A549 (cell line): ENCODE measurements at regions not wholly inside any gene's neighbourhood (a gene's known extent, or its start where the extent isn't known, plus 50 kb on each side); places are given as distances from the start of the nearest gene placed in this dataset.

Source experiments
- ATAC-seq, 2 experiments: fragments of 200-7000 bp in 1 of 2; fragments of >200 bp in 1 of 2; cut with Nextera tagmentation in 1 of 2; cut with Tn5 transposase in 1 of 2; 3 replicates each; pipeline versions ENCODE4 v1.8.0 to v1.9.1; 2018 to 2020; ENCODE audit warnings: mild to moderate bottlenecking in 1 of 2, moderate library complexity in 1 of 2
- CTCF ChIA-PET: fragments of 300-600 bp; sonication (Branson Sonifier 250); formaldehyde crosslinking; extraction: SDS; loops from one replicate; lab custom pipeline; 2021; ENCODE audit warnings: antibody characterized with exemption, inconsistent platforms; lab: Yijun Ruan, JAX
- POLR2A ChIA-PET: fragments of 350-600 bp; formaldehyde crosslinking; extraction: SDS; loops from one replicate; lab custom pipeline; 2021; ENCODE audit warnings: antibody characterized with exemption, inconsistent platforms; lab: Yijun Ruan, JAX
- DNase-seq, 2 experiments: peaks; one replicate each; pipeline versions ENCODE4 v3.0.0 to v3.0.0-alpha.2; 2011 to 2016; ENCODE audit warnings: low read depth in 1 of 2, low spot score in 1 of 2
- FAIRE-seq: peaks from 2 replicates; lab custom pipeline; 2011; peaks lifted over from hg19 to GRCh38; lab: Jason Lieb, UNC
- H3K27ac ChIP-seq, 2 experiments: fragments of >200 bp; sonication (Bioruptor Twin); formaldehyde crosslinking; 3 replicates each; pipeline ENCODE4 v1.5.1; 2016 to 2017
- H3K4me1 ChIP-seq: fragments of >200 bp; sonication (Bioruptor Twin); formaldehyde crosslinking; 3 replicates; pipeline ENCODE4 v1.6.1; 2016
- H3K4me2 ChIP-seq: fragments of >200 bp; sonication (Bioruptor Twin); formaldehyde crosslinking; 3 replicates; pipeline ENCODE4 v1.6.1; 2016
- H3K4me3 ChIP-seq: fragments of >200 bp; sonication (Bioruptor Twin); formaldehyde crosslinking; 3 replicates; pipeline ENCODE4 v1.5.1; 2016
- H3K9me3 ChIP-seq: fragments of >200 bp; sonication (Bioruptor Twin); formaldehyde crosslinking; 3 replicates; pipeline ENCODE4 v1.6.1; 2016
- CBX8 ChIP-seq: fragments of 200-600 bp; sonication (generic); IDR thresholded peaks from 2 replicates; pipeline ENCODE4 v1.6.1; 2016
- CHD4 ChIP-seq: fragments of 200-600 bp; sonication (generic); IDR thresholded peaks from 2 replicates; pipeline ENCODE4 v1.6.1; 2016; ENCODE audit warnings: antibody characterized with exemption, mild to moderate bottlenecking, borderline replicate concordance
- CTCF ChIP-seq: fragments of >200 bp; sonication (Bioruptor Twin); formaldehyde crosslinking; IDR thresholded peaks from 3 replicates; pipeline ENCODE4 v1.5.1; 2016
- EHF ChIP-seq: fragments of 250-450 bp; sonication (Bioruptor Pico); IDR thresholded peaks from 2 replicates; pipeline ENCODE4 v1.5.0; 2020; ENCODE audit warnings: mild to moderate bottlenecking
- FOSB ChIP-seq: fragments of 250-450 bp; sonication (Bioruptor Pico); IDR thresholded peaks from 2 replicates; pipeline ENCODE4 v1.5.0; 2020; ENCODE audit warnings: mild to moderate bottlenecking, moderate library complexity
- GATA3 ChIP-seq: IDR thresholded peaks from 2 replicates; pipeline ENCODE4 v1.6.1; 2012; ENCODE audit warnings: borderline replicate concordance
- HDAC2 ChIP-seq: fragments of 200-600 bp; sonication (generic); IDR thresholded peaks from 2 replicates; pipeline ENCODE4 v1.6.1; 2016
- HEYL ChIP-seq: fragments of 250-450 bp; sonication (Bioruptor Pico); IDR thresholded peaks from 2 replicates; pipeline ENCODE4 v1.8.0; 2021; ENCODE audit warnings: mild to moderate bottlenecking, moderate library complexity
- HOXA7 ChIP-seq: fragments of 250-450 bp; sonication (Bioruptor Pico); IDR thresholded peaks from 2 replicates; pipeline ENCODE4 v1.5.0; 2020; ENCODE audit warnings: mild to moderate bottlenecking, moderate library complexity
- HOXB13 ChIP-seq: fragments of 250-450 bp; sonication (Bioruptor Pico); IDR thresholded peaks from 2 replicates; pipeline ENCODE4 v1.5.0; 2020; ENCODE audit warnings: low read depth, mild to moderate bottlenecking, moderate library complexity
- HOXB5 ChIP-seq: fragments of 250-450 bp; sonication (Bioruptor Pico); IDR thresholded peaks from 2 replicates; pipeline ENCODE4 v1.5.0; 2020; ENCODE audit warnings: mild to moderate bottlenecking, moderate library complexity
- JUN ChIP-seq, 2 experiments: fragments of >200 bp; sonication (Bioruptor Twin); formaldehyde crosslinking; IDR thresholded peaks; 2 replicates in 1 of 2; 3 replicates in 1 of 2; pipeline ENCODE4 v1.6.1; 2016 to 2017
- PHF8 ChIP-seq: fragments of 200-600 bp; sonication (generic); IDR thresholded peaks from 2 replicates; pipeline ENCODE4 v1.6.1; 2016; ENCODE audit warnings: low read depth, mild to moderate bottlenecking, antibody characterized with exemption, moderate library complexity, borderline replicate concordance
- POLR2A ChIP-seq: IDR thresholded peaks from 2 replicates; pipeline ENCODE4 v1.6.1; 2012; ENCODE audit warnings: mild to moderate bottlenecking, low read length
- RCOR1 ChIP-seq: fragments of 150-350 bp; IDR thresholded peaks from 2 replicates; pipeline ENCODE4 v1.6.1; 2014; ENCODE audit warnings: antibody characterized with exemption, low read length, low read depth
- REST ChIP-seq: fragments of 200-600 bp; sonication (generic); IDR thresholded peaks from 2 replicates; pipeline ENCODE4 v1.6.1; 2016; ENCODE audit warnings: antibody characterized with exemption, mild to moderate bottlenecking, moderate library complexity
- SMC3 ChIP-seq: fragments of >200 bp; sonication (Bioruptor Twin); formaldehyde crosslinking; IDR thresholded peaks from 3 replicates; pipeline ENCODE4 v1.6.1; 2018; ENCODE audit warnings: inconsistent platforms
- USF2 ChIP-seq: fragments of 450-650 bp; IDR thresholded peaks from 2 replicates; pipeline ENCODE4 v1.6.1; 2014; ENCODE audit warnings: antibody characterized with exemption
- ZC3H11A ChIP-seq: fragments of 450-650 bp; IDR thresholded peaks from 2 replicates; pipeline ENCODE4 v1.6.1; 2014; ENCODE audit warnings: antibody characterized with exemption, mild to moderate bottlenecking
- ZFP36 ChIP-seq: fragments of 450-650 bp; IDR thresholded peaks from 2 replicates; pipeline ENCODE4 v1.6.1; 2014; ENCODE audit warnings: borderline replicate concordance; ENCODE audit not compliant: partially characterized antibody
- whole genome bisulfite sequencing: methylation state at CpG from one replicate; pipeline ENCODE4 v1.1.6; 2017; ENCODE audit errors: missing lambda C conversion rate; 5-methylcytosine and 5-hydroxymethylcytosine counted together

GRCh38 chr1:192945390-192946130 is 113.6 kb downstream of the UCHL5 start:
- DNase-seq (no peak), ATAC-seq (no peak), FAIRE-seq (no peak)
- no peak overlapping the region for H3K27ac ChIP-seq
- POLR2A ChIA-PET: no interaction called here
- CTCF ChIA-PET: no interaction called here
- no peaks in the 10 kb centered on the region for H3K9me3 ChIP-seq
- no peak overlapping the region for H3K4me2 ChIP-seq
- 59% methylated on average over 5 of the region's 5 CpGs for WGBS
- H3K4me1 ChIP-seq: no peaks in the 10 kb centered on the region
- H3K4me3 ChIP-seq: no peak overlapping the region
- no peak for TF ChIP-seq SMC3
- TF ChIP-seq GATA3: no peak
- TF ChIP-seq RCOR1: no peak
- TF ChIP-seq ZFP36: no peak
- no peak for TF ChIP-seq PHF8
- TF ChIP-seq POLR2A: no peak
- TF ChIP-seq HOXA7 (CRISPR knock-in tag): no peak
- no peak for TF ChIP-seq REST
- no peak for TF ChIP-seq HEYL (CRISPR knock-in tag)
- no peak for TF ChIP-seq EHF (CRISPR knock-in tag)
- no peak for TF ChIP-seq ZC3H11A
- TF ChIP-seq, all 56 proteins: peak for 0

GRCh38 chr1:192949783-192950182 is 109.4 kb downstream of the UCHL5 start:
- Histone ChIP-seq H3K4me2 (no peak overlapping the region), H3K9me3 (no peaks in the 10 kb centered on the region), H3K4me1 (peaks cover 5% of the 10 kb centered on the region; the same call in 1 of the 3 replicates), H3K27ac (no peak overlapping the region), H3K4me3 (no peak overlapping the region)
- CTCF ChIA-PET: interaction anchor here (1.2 to 1.3 kb wide), 2 partner anchors 10 to 45 kb away, joined by 3 read pairs; no protein-coding TSS in a partner anchor
- DNase-seq: no peak
- WGBS: 88% methylated on average over 5 of the region's 5 CpGs
- POLR2A ChIA-PET: no interaction called here
- TF ChIP-seq JUN (IDR thresholded peaks at IDR 0.05) (no peak), CBX8 (no peak), CHD4 (no peak), HDAC2 (no peak), HOXB5 (no peak), FOSB (CRISPR knock-in tag) (no peak), CTCF (no peak), HOXB13 (CRISPR knock-in tag) (no peak), HEYL (CRISPR knock-in tag) (no peak), USF2 (no peak)
- ATAC-seq: no peak
- no peak for FAIRE-seq
